ENCODE measurements at regions not wholly inside any gene's neighbourhood (a gene's known extent, or its start where the extent isn't known, plus 50 kb on each side); places are given as distances from the start of the nearest gene placed in this dataset.

DNA sequence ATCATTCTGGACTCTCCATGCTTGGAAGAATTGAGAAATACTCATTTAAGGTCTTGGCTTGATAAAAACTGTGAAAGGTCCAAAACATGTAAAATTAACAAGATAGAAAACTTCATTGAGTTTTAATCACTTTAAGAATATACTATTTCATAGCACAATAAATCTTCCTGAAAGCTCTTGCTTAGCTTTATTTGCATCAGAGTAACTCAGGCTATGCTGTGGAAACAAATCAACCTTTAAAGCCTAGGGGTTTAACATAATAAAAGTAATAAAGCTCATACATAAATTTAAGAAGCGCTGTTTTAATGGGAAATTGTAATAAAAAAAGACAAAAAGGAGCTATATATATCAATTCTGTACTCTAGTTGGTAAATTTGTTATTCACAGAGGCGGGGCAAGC, 77.2 kb upstream of the PTCHD4 start:
- no peak for TF ChIP-seq POLR2A (IDR thresholded peaks at IDR 0.05)
- TF ChIP-seq CTCF (IDR thresholded peaks at IDR 0.05) = no peak
- TF ChIP-seq EP300 (IDR thresholded peaks at IDR 0.05) = no peak
